ENCODE measurements at regions not wholly inside any gene's neighbourhood (a gene's known extent, or its start where the extent isn't known, plus 50 kb on each side); places are given as distances from the start of the nearest gene placed in this dataset.
"Not testable (repeated sequence)": the region's sequence is repeated elsewhere in the genome, so short reads cannot be mapped to it uniquely, and the experiment has no call there.

GRCh38 chr1:185460723-185461122 lies 143.7 kb upstream of the IVNS1ABP start:
- not testable (repeated sequence) for DNase-seq

- no peak for DNase-seq
These were observed 142.1 kb upstream of the IVNS1ABP start for GRCh38 chr1:185459141-185459540.

- DNase-seq: no peak
These were observed 141.6 kb upstream of the IVNS1ABP start for GRCh38 chr1:185458670-185459069.

GRCh38 chr1:185453496-185454192 lies 136.6 kb upstream of the IVNS1ABP start:
- no peak for DNase-seq

- DNase-seq: no peak
These were observed 133.9 kb upstream of the IVNS1ABP start for GRCh38 chr1:185450917-185451316.

GRCh38 chr1:185450060-185450788 lies 133.2 kb upstream of the IVNS1ABP start:
- no peak for DNase-seq

- DNase-seq: no peak
These were observed 132.5 kb upstream of the IVNS1ABP start for GRCh38 chr1:185449378-185450059.

- DNase-seq: no peak
These were observed 131.6 kb upstream of the IVNS1ABP start for GRCh38 chr1:185448591-185449186.

GRCh38 chr1:185446131-185446530 lies 129.1 kb upstream of the IVNS1ABP start:
- DNase-seq: no peak

- DNase-seq: no peak
These were observed 128.6 kb upstream of the IVNS1ABP start for GRCh38 chr1:185445594-185445993.

- DNase-seq: no peak
These were observed 127.6 kb upstream of the IVNS1ABP start for GRCh38 chr1:185444676-185445075.

- no peak for DNase-seq
These were observed 125.0 kb upstream of the IVNS1ABP start for GRCh38 chr1:185442050-185442449.

GRCh38 chr1:185441605-185442004 lies 124.6 kb upstream of the IVNS1ABP start:
- DNase-seq: no peak

- DNase-seq: no peak
These were observed 123.8 kb upstream of the IVNS1ABP start for GRCh38 chr1:185440877-185441276.

- peak; percentile 61 for DNase-seq
These were observed 122.8 kb upstream of the IVNS1ABP start for GRCh38 chr1:185439727-185440415.

- DNase-seq: no peak
These were observed 121.9 kb upstream of the IVNS1ABP start for GRCh38 chr1:185438936-185439335.

GRCh38 chr1:185435696-185436379 lies 118.8 kb upstream of the IVNS1ABP start:
- no peak for DNase-seq

GRCh38 chr1:185434721-185435120 lies 117.7 kb upstream of the IVNS1ABP start:
- no peak for DNase-seq

GRCh38 chr1:185433667-185434066 lies 116.6 kb upstream of the IVNS1ABP start:
- DNase-seq: no peak

- no peak for DNase-seq
These were observed 115.9 kb upstream of the IVNS1ABP start for GRCh38 chr1:185432948-185433347.

- DNase-seq: no peak
These were observed 114.6 kb upstream of the IVNS1ABP start for GRCh38 chr1:185431612-185432011.

GRCh38 chr1:185429668-185430067 lies 112.6 kb upstream of the IVNS1ABP start:
- not testable (repeated sequence) for DNase-seq

Measured in islet precursor cell (in vitro differentiated cells).